ENCODE measurements at regions not wholly inside any gene's neighbourhood (a gene's known extent, or its start where the extent isn't known, plus 50 kb on each side); places are given as distances from the start of the nearest gene placed in this dataset.
"Not testable (repeated sequence)": the region's sequence is repeated elsewhere in the genome, so short reads cannot be mapped to it uniquely, and the experiment has no call there.

GRCh38 chr7:109834851-109835250 is 1256.1 kb upstream of the LRRN3 start:
- DNase-seq = no peak

- DNase-seq = peak; percentile 11
Observed at GRCh38 chr7:109835577-109835976, 1255.3 kb upstream of the LRRN3 start.

- DNase-seq = no peak
Observed at GRCh38 chr7:109836016-109836415, 1254.9 kb upstream of the LRRN3 start.

- no peak for DNase-seq
Observed at GRCh38 chr7:109842386-109842785, 1248.5 kb upstream of the LRRN3 start.

GRCh38 chr7:109844362-109844761 is 1246.6 kb upstream of the LRRN3 start:
- DNase-seq = peak; percentile 24

GRCh38 chr7:109864230-109864629 is 1226.7 kb upstream of the LRRN3 start:
- DNase-seq = no peak

GRCh38 chr7:109868215-109868860 is 1222.6 kb upstream of the LRRN3 start:
- DNase-seq = peak; percentile 13

GRCh38 chr7:109873296-109873695 is 1217.6 kb upstream of the LRRN3 start:
- DNase-seq = peak; percentile 12

GRCh38 chr7:109879287-109879828 is 1211.6 kb upstream of the LRRN3 start:
- DNase-seq = peak; percentile 76

GRCh38 chr7:109890622-109891021 is 1200.3 kb upstream of the LRRN3 start:
- DNase-seq = no peak

GRCh38 chr7:109893231-109893630 is 1197.7 kb upstream of the LRRN3 start:
- DNase-seq = no peak

GRCh38 chr7:109895536-109895935 is 1195.4 kb upstream of the LRRN3 start:
- no peak for DNase-seq

- DNase-seq = no peak
Observed at GRCh38 chr7:109901926-109902325, 1189.0 kb upstream of the LRRN3 start.

GRCh38 chr7:109905368-109906065 is 1185.4 kb upstream of the LRRN3 start:
- DNase-seq = not testable (repeated sequence)

GRCh38 chr7:109915670-109916069 is 1175.3 kb upstream of the LRRN3 start:
- no peak for DNase-seq

GRCh38 chr7:109926738-109927137 is 1164.2 kb upstream of the LRRN3 start:
- no peak for DNase-seq

- no peak for DNase-seq
Observed at GRCh38 chr7:109930049-109930448, 1160.9 kb upstream of the LRRN3 start.

- DNase-seq = no peak
Observed at GRCh38 chr7:109939207-109939606, 1151.7 kb upstream of the LRRN3 start.

GRCh38 chr7:109945820-109946518 is 1145.0 kb upstream of the LRRN3 start:
- no peak for DNase-seq

- DNase-seq = peak; percentile 30
Observed at GRCh38 chr7:109950256-109950655, 1140.7 kb upstream of the LRRN3 start.

GRCh38 chr7:109950821-109951564 is 1139.9 kb upstream of the LRRN3 start:
- DNase-seq = no peak

- DNase-seq = no peak
Observed at GRCh38 chr7:109951565-109951928, 1139.4 kb upstream of the LRRN3 start.

- no peak for DNase-seq
Observed at GRCh38 chr7:109955986-109956385, 1134.9 kb upstream of the LRRN3 start.
